ENCODE measurements at regions not wholly inside any gene's neighbourhood (a gene's known extent, or its start where the extent isn't known, plus 50 kb on each side); places are given as distances from the start of the nearest gene placed in this dataset.

GRCh38 chr17:77884967-77885641 is 73.4 kb upstream of the TNRC6C start:
- TF ChIP-seq FOXM1 (IDR thresholded peaks at IDR 0.05; ENCODE audit: borderline replicate concordance, low read depth) (no peak), EP300 (IDR thresholded peaks at IDR 0.05; ENCODE audit: borderline replicate concordance) (no peak), TCF12 (IDR thresholded peaks at IDR 0.05; ENCODE audit: low read depth) (no peak), USF1 (IDR thresholded peaks at IDR 0.05) (no peak), CREB1 (IDR thresholded peaks at IDR 0.05; ENCODE audit: low read depth) (no peak)

GRCh38 chr17:77885678-77886386 is 72.7 kb upstream of the TNRC6C start:
- TF ChIP-seq RAD21 (IDR thresholded peaks at IDR 0.05; ENCODE audit: low read depth) (no peak), REST (IDR thresholded peaks at IDR 0.05; ENCODE audit: low read depth) (no peak), EP300 (IDR thresholded peaks at IDR 0.05; ENCODE audit: borderline replicate concordance) (no peak), ZBTB7A (IDR thresholded peaks at IDR 0.05; ENCODE audit: low read depth) (no peak), USF1 (IDR thresholded peaks at IDR 0.05) (no peak), NFIC (IDR thresholded peaks at IDR 0.05) (no peak), CREB1 (IDR thresholded peaks at IDR 0.05; ENCODE audit: low read depth) (no peak), TEAD4 (IDR thresholded peaks at IDR 0.05) (no peak), CEBPB (IDR thresholded peaks at IDR 0.05) (no peak), TCF12 (IDR thresholded peaks at IDR 0.05; ENCODE audit: low read depth) (no peak), FOXM1 (IDR thresholded peaks at IDR 0.05; ENCODE audit: borderline replicate concordance, low read depth) (no peak), TAF1 (IDR thresholded peaks at IDR 0.05; ENCODE audit: low read depth) (no peak), EGR1 (IDR thresholded peaks at IDR 0.05) (no peak), YY1 (IDR thresholded peaks at IDR 0.05; ENCODE audit: low read depth) (no peak)
- TF ChIP-seq, protein P1, sequence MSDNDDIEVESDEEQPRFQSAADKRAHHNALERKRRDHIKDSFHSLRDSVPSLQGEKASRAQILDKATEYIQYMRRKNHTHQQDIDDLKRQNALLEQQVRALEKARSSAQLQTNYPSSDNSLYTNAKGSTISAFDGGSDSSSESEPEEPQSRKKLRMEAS (IDR thresholded peaks at IDR 0.05), result no peak

GRCh38 chr17:77886387-77886728 is 72.1 kb upstream of the TNRC6C start:
- TF ChIP-seq CEBPB (IDR thresholded peaks at IDR 0.05) (peak; percentile 26; the same call in 1 of the 2 replicates), CREB1 (IDR thresholded peaks at IDR 0.05; ENCODE audit: low read depth) (no peak)

DNA sequence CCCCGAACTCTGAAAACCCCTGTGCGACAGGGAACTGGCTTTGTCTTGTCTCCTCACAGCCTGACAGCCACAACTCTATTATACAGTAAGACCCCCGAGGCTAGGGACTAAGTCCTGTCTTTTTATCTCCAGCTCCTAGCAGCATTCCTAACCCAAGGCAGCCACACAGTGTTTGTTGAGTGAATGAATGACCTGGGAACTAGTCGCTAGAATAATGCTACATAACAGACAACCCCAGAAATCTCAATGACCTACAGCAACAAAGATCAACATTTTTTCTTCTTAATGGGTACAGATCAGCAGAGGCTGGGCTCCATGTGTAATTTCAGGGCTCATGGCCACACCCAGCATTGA is 71.4 kb upstream of the TNRC6C start:
- TF ChIP-seq, protein P1 (IDR thresholded peaks at IDR 0.05), result no peak
- no peak for TF ChIP-seq FOXM1 (IDR thresholded peaks at IDR 0.05; ENCODE audit: borderline replicate concordance, low read depth)
- TF ChIP-seq EP300 (IDR thresholded peaks at IDR 0.05; ENCODE audit: borderline replicate concordance), result no peak
- TF ChIP-seq REST (IDR thresholded peaks at IDR 0.05; ENCODE audit: low read depth), result no peak
- no peak for TF ChIP-seq CEBPB (IDR thresholded peaks at IDR 0.05)
- TF ChIP-seq EGR1 (IDR thresholded peaks at IDR 0.05), result no peak
- no peak for TF ChIP-seq ZBTB7A (IDR thresholded peaks at IDR 0.05; ENCODE audit: low read depth)
- TF ChIP-seq TAF1 (IDR thresholded peaks at IDR 0.05; ENCODE audit: low read depth), result no peak
- TF ChIP-seq TEAD4 (IDR thresholded peaks at IDR 0.05), result no peak
- no peak for TF ChIP-seq YY1 (IDR thresholded peaks at IDR 0.05; ENCODE audit: low read depth)
- TF ChIP-seq CREB1 (IDR thresholded peaks at IDR 0.05; ENCODE audit: low read depth), result no peak
- TF ChIP-seq NFIC (IDR thresholded peaks at IDR 0.05), result no peak
- TF ChIP-seq RAD21 (IDR thresholded peaks at IDR 0.05; ENCODE audit: low read depth), result no peak
- TF ChIP-seq USF1 (IDR thresholded peaks at IDR 0.05), result no peak
- no peak for TF ChIP-seq TCF12 (IDR thresholded peaks at IDR 0.05; ENCODE audit: low read depth)

- TF ChIP-seq CEBPB (IDR thresholded peaks at IDR 0.05) (peak; percentile 96), CREB1 (IDR thresholded peaks at IDR 0.05; ENCODE audit: low read depth) (0 out of 2 replicates have a peak, but pooled peaks have one; percentile 14), USF1 (IDR thresholded peaks at IDR 0.05) (no peak), NFIC (IDR thresholded peaks at IDR 0.05) (no peak)
- TF ChIP-seq, protein P1 (IDR thresholded peaks at IDR 0.05), result peak; percentile 95
These were observed 70.8 kb upstream of the TNRC6C start for GRCh38 chr17:77887464-77888241.

Data from Ishikawa (cell line).